NCI-H2227 treated with DMSO at 0.1 percent for 48 hours (cell line): ENCODE measurements at regions not wholly inside any gene's neighbourhood (a gene's known extent, or its start where the extent isn't known, plus 50 kb on each side); places are given as distances from the start of the nearest gene placed in this dataset.

Experiments
- DNase-seq: peaks from one replicate; lab custom pipeline; 2025; lab: John Stamatoyannopoulos, UW

DNA sequence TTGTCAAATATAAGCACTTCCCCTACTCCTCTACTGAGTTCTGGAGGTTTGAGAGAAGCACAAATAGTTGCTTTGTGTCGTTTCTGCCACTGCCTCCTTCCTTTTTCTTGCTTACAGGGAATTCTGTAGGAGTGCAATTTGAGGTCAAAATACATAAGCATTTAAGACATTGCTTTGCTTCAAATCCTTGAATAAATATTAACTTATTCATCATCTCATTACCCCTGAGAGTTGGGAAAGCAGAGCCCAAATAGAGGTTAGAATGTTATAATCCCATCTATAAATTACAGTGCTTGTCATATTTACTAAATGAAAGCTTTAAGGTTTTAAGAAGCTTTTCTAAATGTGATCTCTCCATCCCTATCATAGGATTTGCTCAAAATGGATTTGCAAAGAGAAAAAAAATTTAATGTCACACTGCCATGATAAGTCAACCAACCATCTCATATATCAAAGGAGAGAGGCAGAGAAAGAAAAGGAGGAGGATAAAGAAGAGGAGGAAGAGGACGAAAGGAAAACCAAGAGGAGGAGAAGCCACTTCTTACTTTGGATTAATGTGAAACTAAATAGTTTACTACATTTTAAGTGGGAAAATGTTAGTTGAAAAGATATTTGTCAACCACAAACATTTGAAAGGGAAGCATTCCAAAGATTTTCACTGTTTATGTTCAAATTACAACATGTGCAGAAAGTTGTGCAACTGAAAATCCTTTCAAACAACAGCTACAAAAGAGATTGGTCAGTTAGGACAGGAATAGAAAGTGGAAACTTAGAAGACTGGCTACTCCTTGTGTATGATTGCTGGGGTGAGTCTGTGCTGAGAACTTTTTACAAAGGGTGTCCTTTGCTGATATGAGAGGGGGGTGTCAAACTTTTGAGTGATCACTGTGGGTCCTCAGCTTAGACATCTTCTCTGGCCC is 277.3 kb upstream of the FN1 start:
- no peak for DNase-seq

DNA sequence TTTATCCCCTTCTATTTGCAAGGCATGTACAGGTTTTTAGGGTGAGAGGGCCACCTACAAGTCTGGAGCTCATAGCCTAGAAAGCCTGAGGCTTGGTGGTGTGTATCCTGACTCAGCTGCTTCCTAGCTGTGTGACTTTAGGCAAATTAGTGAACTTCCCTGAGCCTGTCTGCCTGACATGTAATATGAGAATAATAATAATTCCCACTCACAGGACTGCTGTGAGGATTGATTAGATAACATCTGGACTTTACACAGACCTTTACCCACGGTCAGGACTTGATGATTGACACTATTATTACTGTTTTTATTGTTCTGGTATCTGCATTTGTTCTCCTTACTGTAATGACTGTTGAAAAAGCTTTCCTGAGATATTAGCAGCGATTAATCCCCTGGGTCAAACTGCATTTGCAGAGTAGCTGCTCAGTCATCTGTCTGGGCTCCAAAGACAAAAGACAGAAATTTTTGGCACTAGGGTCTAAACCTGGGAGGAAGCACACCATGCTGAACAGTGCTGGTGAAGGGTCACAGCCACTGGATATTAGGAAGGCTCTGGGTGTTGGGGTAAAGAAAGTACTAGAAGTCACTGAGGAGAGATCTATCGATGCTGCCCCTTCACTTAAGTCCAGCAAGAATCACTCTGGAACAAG is 276.5 kb upstream of the FN1 start:
- no peak for DNase-seq

DNA sequence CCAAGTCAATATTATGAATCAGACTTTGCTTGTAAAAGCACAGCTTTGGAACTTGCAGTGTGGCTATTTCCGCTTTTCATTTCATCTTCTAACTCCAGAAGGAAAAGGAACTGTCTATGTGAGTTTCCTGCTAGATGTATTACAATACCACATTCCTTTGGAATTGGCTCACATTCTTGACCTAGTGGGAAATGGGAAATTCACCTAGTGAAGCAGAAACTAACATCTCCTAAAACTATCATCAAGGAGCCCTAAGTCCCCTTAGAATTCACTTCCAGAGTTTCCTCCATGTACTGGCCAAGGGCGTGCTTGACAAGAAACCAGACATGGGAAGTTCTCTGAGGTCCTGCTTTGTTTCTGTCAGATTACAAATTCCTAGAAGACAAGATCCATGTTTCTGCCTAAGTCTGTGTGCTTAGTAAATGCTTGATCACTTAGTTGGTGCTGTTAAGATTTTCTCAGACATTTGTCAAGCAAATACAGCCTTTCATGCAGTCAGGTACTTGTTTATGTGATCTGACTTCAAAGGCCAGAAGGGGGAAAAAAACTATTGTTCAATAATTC is 275.7 kb upstream of the FN1 start:
- no peak for DNase-seq

DNA sequence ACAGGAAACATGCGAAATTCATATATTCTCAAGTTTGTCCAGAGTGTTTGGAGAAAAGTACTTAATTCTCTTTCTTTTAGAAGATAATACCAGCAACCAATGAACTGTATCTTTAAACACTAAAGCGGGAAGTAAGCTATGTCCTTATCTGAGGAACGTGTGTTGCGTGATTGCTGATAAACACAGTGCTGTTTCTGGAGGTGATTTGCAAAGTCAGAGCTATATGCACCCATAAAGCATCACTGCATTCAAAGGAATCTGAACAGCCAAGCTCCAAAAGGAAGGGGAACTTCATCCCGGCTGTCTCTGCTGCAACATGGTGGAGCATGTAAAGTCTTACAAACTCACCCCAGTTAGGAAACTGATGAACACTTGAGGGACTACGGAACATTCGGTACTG is 271.7 kb upstream of the FN1 start:
- no peak for DNase-seq

DNA sequence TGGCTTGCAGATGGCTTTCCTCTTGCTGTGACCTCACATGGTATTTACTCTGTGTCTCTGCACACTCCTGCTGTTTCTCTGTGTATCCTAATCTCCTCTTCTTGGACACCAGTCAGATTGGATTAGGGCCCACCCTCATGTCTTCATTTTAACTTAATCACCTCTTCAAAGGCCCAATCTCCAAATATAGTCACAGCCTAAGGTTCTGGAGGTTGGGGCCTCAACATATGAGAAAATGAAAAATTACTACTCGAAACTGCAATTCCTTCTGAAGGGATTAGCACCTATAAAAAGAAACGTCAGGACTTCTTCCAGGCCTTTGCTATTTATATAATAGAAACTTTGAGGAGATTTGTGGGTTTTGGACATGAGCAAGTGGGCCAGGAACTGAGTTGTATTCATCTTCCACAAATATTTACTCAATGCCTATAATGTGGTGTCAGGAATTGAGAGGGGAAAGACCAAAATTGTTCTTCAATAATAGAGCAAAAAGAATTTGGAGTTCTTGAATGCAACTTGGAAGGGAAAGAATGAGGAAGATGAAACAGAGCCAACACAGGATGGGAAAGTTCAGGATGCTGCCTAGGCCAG is 270.0 kb upstream of the FN1 start:
- no peak for DNase-seq

DNA sequence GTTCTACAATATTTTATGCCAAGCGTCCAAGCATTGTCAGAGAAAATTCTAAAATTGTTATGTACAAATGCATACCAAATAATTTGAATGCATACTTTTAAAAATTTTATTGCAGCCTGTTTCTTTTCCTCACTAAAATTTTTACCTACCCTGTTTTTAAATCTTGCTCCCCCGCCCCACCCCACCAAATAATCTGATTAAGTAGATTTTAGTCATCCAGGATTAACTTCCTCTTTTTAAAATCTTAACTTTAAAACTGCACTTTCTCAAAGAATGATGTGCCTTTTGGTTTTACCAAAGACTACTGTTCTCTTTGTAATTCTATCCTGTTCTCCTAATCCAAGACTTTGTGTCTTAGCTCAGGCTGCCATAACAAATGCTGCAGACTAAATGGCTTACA is 269.4 kb upstream of the FN1 start:
- no peak for DNase-seq

DNA sequence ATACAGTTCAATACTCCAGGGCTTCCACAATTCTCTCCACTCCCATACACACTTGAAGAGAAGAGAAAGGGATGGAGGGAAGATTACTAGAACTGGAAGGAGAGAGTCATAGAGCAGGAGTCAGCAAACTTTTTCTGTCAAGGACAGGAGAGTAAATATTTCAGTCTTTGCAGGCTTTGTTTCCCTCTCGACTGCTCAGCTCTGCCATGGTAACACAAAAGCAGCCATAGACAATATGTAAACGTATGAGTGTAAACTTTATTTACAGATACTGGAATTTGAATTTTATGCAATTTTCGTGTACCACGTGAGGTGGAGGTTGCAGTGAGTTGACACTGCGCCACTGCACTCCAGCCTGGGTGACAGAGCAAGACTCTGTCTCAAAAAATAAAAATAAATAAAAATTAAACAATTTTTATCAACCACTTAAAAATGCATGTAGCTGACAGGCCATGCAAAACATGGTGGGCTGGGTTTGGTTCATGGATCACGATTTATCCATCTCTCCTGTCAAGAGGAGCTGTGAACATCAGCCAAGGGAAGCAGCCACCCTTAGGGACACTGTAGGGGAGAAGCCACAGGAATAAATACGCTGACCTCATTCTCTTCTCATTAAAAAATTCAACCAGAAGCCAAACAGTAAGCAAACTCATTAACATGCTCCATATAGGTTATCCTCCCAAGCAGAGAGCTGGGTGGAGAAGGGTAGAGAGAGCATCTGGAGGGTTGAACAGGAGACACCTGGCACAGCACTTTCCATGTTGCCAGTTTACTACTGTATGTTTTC is 266.4 kb upstream of the FN1 start:
- no peak for DNase-seq

DNA sequence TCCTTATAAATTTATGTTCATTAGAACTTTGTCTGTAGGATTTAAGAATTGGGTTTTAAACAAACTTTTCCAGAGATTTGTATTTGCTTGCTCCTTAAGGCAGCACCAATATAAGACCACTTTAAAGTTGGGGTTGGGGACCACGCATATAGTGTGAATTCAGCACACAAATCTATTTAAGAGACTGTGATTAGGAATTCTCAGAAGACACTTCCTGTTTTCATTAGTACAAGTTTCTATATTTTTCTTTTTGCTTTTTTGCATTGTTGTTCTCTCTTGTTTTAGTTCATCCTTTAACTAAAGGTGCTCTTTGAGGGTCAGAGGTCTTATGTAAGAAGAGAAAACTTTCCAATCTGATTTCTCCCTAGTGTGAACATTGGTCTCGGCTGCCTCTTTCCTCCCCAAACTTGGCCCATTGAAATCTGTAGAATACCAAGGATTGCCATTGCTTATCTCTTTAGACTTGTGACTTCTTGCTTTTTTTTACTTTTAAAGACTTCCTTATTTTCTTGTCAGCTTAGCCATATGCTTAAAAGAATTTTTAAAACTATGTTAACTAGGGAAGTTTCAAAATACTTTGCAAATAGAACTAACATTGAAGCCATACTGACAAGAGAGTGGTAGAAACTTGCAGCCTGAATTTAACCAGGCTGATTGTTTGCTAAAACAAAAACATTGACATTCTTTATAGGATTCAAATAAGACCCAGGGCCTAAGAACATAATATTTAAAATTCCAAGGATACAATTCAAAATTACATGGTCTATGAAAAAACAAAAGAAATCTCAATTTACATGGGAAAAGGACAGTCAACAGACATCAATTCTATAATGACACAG is 264.1 kb upstream of the FN1 start:
- DNase-seq = no peak

DNA sequence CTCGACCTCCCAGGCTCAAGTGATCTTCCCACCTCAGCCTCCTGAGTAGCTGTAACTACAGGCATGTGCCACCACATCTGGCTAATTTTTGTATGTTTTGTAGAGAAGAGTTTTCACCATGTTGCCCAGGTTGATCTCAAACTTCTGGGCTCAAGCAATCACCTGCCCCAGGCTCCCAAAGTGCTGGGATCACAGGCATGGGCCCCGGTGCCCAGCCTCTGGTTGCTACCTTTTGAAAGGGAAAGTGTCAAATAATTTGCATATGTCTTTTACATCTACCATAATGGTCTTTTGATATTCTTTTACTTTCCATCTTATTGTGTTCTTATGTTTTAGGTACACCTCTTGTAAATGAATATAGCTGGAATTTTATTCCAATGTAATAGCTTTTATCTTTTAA is 263.1 kb upstream of the FN1 start:
- DNase-seq = no peak

DNA sequence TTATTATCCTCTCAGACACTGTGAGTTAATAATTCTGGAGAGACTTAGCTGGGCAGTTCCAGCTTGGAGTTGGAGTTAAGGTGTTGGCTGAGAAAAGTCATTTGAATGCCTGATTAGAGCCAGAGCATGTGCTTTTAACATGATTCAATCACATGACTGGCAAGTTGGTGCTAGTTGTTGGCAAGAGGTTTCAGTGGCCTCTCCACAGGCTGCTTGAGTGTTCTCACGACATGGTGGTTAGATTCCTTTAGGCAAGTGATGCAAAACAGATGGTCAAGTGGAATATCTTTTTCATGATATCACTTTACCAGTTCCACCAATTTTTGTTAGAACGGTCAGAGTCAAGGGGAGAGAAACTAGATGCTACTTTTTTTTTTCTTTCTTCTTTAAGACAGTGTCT is 262.7 kb upstream of the FN1 start:
- DNase-seq = no peak

DNA sequence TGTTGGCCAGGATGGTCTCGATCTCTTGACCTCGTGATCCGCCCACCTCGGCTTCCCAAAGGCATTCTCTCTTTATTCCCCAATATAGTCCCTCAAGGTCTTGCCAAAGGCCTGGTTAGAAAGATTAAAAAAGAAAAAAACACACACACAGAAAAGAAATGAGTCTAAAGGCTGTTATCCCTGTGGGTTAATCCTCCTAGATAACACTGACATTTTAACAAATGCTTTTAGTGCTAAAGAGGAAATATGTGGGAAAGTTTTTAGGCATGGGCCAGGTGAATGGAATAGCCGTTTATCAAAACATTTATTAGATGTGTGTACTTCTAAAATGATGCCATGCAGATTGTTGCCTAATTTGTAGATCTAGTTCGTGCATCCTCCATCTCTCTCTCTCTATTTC is 261.6 kb upstream of the FN1 start:
- no peak for DNase-seq

DNA sequence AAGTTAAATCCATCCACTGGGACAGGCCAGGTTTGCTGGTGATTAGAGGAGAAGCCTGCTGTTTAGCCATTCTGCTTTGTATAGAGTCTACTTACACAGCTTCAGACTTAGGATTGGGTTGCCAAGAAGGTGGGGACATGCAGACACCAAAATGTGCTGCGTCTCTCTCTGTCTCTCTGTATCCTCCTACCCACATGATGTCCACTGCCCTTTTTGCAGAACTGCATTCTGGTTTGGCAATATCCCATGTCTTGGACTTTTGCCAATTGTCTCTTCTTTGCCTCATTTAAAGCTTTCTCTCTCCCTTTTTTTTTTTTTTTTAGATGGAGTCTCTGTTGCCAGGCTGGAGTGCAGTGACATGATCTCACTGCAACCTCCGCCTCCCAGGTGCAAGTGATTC is 261.1 kb upstream of the FN1 start:
- no peak for DNase-seq

DNA sequence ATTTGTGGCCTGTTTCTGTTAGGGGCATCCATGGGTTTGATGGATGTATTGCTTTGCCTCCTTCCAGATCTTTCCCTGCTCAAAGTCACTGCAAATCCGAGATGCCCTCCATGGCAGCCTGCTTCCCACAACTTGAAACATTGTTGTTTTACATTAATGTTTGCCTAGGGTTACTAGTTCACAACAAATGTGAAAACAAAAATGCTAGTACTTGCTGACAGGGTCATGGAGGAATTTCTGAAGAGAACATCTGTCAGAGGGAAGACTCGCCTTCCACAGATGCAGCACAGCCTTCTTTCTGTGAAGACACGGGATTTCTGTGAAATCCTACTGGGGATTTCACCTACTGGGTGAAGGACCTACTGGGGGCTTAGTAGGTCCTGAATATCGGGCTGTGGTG is 260.0 kb upstream of the FN1 start:
- no peak for DNase-seq

DNA sequence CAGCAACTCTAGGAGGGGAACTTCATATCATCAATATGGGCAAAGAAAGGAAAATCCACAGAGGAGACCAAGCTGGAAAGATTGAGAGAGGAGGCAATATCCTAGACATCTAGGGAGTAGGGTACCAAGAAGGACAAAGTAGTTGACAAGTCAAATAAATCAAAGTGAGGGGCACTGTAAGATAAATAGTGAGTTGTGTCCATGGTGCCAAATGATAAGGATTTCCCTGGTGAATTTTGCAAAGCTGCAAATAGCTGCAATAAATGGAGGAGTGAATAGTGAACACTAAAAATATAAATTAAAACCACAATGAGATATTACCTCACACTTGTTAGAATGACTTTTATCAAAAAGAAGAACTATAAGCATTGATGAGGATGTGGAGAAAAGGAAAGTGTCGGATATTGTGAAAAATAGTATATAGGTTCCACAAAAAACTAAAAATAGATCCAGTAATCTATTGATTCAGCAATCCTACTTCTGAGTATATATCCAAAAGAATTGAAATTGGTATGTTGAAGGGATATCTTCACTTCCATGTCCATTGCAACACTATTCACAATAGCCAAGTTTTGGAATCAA is 258.2 kb upstream of the FN1 start:
- no peak for DNase-seq

DNA sequence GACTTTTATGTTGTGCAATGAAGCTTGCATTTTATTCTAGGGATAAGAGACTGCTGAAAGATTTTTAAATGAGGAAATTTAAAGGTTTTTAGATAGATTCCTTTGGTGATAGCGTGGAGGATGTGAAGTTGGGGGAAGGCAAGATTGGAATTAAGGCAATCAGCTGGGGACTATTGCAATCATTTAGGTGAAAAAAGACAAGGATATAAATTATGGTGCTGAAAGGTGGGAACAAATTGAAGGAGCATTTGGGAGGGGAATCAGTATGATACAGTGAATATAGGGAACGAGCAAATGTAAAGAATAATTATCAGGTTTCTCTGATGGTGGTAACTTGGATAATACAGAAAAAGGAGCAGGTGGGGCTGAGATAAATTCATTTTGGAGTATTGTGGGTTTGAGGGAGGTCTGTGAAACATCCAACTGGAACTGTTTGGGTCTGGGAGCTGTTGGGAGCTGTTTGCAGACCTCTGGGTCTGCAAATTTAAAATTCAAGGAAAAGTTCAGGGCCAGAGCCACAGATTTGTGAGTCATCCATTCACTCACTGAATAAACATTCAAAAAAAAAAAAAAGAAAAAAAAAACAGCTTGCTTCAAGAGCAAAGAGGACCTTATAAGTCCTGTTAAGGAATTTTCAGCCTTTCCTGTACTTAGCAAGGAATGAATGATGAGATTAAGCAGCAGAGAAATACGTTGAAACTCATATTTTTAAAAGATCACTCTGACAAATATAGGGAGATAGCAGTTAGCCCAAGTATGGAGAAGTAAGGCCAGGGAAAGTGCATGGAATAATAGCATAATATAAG is 257.5 kb upstream of the FN1 start:
- no peak for DNase-seq

DNA sequence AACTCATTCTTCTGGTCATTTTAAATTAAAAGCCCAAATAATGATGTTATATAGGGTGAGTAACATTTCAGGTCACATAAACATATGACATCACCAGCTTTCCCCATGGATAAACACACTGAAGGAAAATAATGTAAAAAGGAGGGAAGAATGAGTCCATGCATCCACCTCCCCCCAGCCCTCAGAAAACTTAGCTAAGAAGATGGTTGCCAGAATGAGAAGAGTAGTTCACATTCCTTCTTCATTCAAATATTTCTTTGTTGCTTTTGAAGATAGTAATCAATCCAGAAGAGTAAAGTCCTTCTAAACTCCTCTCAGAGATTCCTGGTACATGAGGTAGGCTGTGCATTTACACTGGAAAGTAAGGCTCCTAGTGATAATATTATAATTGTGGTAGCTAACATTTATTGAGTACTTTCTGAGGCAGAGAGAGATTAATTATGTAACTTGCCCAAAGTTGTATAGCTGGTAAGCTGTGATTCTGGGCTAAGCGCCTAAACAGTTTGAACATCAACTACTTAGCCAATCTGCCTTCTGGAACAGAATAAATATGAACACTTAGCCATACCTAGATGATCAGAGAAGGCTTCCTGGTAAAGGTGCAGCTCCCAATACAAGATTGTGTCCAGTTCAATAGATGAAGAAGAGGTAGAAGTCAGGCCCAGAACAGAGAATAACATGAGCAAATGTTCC is 256.7 kb upstream of the FN1 start:
- no peak for DNase-seq

DNA sequence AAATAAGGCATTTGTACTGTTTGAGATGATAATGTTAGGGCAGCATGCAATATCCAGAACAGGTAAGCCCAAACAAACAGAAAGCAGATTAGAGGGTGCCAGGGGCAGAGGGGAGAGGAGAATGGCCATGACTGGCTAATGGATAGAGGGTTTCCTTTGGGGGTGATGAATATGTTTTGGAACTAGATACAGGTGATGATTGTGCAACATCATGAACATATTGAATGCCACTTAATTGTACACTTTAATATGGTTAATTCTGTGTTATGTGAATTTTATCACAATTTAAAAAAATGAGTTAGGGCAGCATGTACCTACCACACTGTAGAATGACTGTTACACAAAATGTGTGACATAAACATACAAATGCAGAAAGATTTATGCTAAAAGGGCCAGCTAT is 255.5 kb upstream of the FN1 start:
- DNase-seq = no peak

DNA sequence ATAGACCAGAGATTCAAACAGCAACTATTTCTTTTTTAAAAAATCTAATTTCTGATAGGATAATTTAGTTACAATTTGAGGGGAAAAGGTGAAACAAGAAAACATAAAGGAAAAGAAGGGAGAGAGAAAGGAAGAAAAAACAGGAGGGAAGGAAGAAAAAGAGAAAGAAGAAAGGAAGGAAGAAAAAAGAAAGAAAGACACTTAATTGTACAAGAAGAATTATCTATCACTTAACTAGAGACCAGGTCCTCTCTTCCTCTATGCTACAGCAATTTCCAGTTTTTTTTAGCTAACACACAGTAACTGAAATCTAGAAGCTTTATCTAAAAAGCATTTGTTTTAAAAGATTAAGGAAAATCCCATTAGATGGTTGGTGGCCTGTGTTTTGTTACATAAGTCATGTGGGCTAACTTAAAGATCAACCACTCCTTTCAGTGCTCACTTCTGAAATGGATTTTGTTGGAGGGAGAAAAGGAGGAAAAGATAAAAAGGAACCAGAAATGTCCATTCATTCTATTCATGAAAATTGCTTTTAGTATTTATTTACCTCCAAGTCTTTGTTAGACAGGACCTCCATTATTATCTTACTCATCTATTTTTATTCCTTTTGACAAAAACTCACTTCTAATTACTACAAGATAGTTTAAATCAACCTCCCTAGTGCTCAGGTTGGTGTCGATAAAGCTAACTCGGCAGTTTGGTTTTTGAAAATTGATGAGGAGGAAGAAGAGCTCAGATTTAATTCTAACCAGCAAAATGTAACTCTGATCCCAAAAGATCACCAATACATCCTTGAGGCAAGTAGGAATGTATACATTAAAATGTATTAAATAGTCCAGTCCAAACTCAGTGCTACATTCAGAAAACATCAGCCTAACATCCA is 251.5 kb upstream of the FN1 start:
- no peak for DNase-seq
